GM23248 (cell line): ENCODE measurements at regions not wholly inside any gene's neighbourhood (a gene's known extent, or its start where the extent isn't known, plus 50 kb on each side); places are given as distances from the start of the nearest gene placed in this dataset.

Experiments used
- EZH2 ChIP-seq: fragments of 200-600 bp; sonication (generic); IDR thresholded peaks from 2 replicates; pipeline ENCODE4 v1.6.1; 2018; ENCODE audit warnings: antibody characterized with exemption, mild to moderate bottlenecking; ENCODE audit not compliant: insufficient read depth, poor library complexity, severe bottlenecking
- EZH2phosphoT487 ChIP-seq: fragments of 200-600 bp; sonication (generic); IDR thresholded peaks from 2 replicates; pipeline ENCODE4 v1.6.1; 2018; ENCODE audit warnings: antibody characterized with exemption, moderate library complexity, mild to moderate bottlenecking, low read depth; ENCODE audit not compliant: insufficient read depth

DNA sequence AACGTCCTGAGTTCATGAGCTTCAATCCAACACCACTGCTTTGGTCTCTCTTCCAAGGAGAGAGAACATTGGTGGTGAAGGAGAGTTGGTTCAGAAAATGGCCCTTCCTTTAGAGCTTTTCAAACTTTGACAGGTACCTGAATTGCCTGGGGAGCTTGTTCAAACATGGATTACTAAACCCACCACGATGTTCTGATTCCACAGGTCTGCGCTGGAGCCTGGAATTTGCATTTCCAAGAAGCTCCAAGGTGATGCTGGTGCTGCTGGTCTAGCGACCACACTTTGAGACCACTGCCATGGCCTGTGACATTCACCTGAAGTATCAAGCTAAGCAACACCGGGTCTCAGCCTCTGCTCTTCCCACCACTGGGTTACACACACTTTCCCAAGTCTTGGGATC lies 60.2 kb downstream of the GSX1 start:
- no peak for TF ChIP-seq EZH2phosphoT487
- TF ChIP-seq EZH2 = no peak
